ENCODE measurements at regions not wholly inside any gene's neighbourhood (a gene's known extent, or its start where the extent isn't known, plus 50 kb on each side); places are given as distances from the start of the nearest gene placed in this dataset.
"Not testable (repeated sequence)": the region's sequence is repeated elsewhere in the genome, so short reads cannot be mapped to it uniquely, and the experiment has no call there.

DNA sequence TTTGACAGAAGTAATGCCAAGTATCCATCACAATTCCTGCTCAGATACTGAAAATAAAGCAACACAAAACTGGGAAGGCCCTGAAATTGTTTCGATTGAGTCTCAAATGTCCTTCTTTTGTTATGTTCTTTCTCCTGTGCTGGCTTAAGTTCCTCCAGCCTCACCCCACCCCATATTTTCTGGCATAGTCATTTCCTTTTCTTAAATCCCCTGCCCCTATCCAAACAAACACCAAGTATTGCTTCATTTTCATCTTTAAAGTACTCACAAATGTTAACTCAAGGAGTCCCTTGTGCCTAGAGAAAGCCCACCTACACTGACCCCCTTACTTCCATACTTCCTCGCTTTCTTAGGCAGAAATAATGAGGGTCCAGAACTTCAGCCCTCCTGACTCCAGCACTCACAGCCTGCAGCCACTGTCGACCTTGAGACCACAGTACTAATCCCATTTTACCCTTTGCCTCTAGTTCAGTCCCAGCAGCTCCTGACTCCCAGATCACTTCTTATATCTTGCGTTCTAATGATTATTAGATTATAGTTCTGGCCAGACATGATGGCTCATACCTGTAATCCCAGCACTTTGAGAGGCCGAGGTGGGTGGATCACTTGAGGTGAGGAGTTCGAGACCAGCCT is 73.2 kb upstream of the ST8SIA6 start:
- intact Hi-C loops (cut with DNase I; ENCODE audit: low total_unique reads) = no loop called here
- Histone ChIP-seq H3K4me3 (no peak overlapping the region), H3K9me3 (peaks cover 0 to 4% (median 0%) of the 10 kb centered on the region in 3 donors), H3K36me3 (no peaks in the 10 kb centered on the region), H3K27me3 (no peaks in the 10 kb centered on the region), H3K4me1 (no peaks in the 10 kb centered on the region), H3K27ac (no peak overlapping the region)
- TF ChIP-seq, protein P1, sequence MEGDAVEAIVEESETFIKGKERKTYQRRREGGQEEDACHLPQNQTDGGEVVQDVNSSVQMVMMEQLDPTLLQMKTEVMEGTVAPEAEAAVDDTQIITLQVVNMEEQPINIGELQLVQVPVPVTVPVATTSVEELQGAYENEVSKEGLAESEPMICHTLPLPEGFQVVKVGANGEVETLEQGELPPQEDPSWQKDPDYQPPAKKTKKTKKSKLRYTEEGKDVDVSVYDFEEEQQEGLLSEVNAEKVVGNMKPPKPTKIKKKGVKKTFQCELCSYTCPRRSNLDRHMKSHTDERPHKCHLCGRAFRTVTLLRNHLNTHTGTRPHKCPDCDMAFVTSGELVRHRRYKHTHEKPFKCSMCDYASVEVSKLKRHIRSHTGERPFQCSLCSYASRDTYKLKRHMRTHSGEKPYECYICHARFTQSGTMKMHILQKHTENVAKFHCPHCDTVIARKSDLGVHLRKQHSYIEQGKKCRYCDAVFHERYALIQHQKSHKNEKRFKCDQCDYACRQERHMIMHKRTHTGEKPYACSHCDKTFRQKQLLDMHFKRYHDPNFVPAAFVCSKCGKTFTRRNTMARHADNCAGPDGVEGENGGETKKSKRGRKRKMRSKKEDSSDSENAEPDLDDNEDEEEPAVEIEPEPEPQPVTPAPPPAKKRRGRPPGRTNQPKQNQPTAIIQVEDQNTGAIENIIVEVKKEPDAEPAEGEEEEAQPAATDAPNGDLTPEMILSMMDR (IDR thresholded peaks at IDR 0.05) = no peak
- DNase-seq = no peak

DNA sequence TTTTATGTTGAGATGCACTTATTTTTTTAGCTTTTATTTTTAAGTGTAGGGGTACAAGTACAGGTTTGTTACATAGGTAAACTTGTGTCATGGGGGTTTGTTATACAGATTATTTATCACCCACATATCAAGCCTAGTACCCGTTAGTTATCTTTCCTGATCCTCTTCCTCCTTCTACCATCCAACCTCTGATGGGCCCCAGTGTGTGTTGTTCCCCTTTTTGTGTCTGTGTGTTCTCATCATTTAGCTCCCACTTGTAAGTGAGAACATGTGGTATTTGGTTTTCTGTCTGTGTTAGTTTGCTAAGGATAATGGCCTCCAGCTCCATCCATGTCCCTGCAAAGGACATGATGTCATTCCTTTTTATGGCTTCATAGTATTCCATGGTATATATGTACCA is 72.2 kb upstream of the ST8SIA6 start:
- H3K9me3 ChIP-seq; DNase-seq; H3K4me1 ChIP-seq; H3K27me3 ChIP-seq; H3K36me3 ChIP-seq; H3K4me3 ChIP-seq; H3K27ac ChIP-seq; intact Hi-C loops (cut with DNase I; ENCODE audit: low total_unique reads): not testable (repeated sequence)

DNA sequence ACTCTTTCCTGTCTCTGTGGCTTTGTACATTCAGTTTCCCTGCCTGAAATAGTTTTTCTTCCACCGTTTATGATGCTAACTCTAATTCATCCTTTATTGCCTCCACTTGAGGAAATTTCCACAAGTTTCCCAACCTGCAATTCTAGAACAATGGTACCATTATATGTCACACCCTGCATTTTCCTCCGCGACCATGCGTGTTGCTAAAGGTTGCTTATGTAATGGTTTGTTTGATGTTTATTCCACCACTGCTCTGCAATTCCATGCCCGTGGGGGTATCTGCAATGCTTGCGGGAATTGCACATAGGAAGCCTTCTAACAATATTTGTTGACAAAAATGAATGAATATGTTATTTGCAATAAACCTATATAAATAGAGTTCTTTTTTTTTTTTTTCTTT is 69.5 kb upstream of the ST8SIA6 start:
- Histone ChIP-seq H3K36me3 (no peaks in the 10 kb centered on the region), H3K27ac (no peak overlapping the region), H3K9me3 (no peaks in the 10 kb centered on the region), H3K27me3 (no peaks in the 10 kb centered on the region), H3K4me3 (no peak overlapping the region), H3K4me1 (no peaks in the 10 kb centered on the region)
- intact Hi-C loops (cut with DNase I; ENCODE audit: low total_unique reads) = no loop called here
- DNase-seq = no peak
- TF ChIP-seq, protein P1 (IDR thresholded peaks at IDR 0.05) = no peak

DNA sequence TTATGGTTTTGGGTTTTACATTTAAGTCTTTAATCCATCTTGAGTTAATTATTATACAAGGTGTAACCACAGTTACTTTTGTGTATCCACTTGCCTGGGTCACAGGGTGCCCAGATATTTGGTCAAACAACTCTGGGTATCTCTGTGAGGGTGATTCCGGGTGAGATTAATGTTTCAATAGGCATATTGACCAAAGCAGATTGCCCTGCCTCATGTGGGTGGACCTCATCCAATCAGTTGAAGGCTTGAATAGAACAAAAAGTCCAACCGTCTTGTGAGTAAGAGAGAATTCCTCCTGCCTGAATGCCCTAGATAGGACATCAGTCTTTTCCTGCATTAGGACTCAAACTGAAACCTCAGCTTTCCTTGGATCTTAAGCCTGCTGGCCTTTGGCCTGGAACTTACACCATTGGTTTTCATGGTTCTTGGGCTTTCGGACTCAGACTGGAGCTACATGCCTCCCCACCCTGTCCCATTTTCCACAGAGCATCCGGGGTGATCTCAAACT is 68.9 kb upstream of the ST8SIA6 start:
- no peaks in the 10 kb centered on the region for H3K4me1 ChIP-seq
- H3K4me3 ChIP-seq = no peak overlapping the region
- DNase-seq = no peak
- intact Hi-C loops (cut with DNase I; ENCODE audit: low total_unique reads) = no loop called here
- H3K27me3 ChIP-seq = no peaks in the 10 kb centered on the region
- no peak overlapping the region for H3K27ac ChIP-seq
- no peaks in the 10 kb centered on the region for H3K9me3 ChIP-seq
- TF ChIP-seq, protein P1 (IDR thresholded peaks at IDR 0.05) = no peak
- H3K36me3 ChIP-seq = no peaks in the 10 kb centered on the region

DNA sequence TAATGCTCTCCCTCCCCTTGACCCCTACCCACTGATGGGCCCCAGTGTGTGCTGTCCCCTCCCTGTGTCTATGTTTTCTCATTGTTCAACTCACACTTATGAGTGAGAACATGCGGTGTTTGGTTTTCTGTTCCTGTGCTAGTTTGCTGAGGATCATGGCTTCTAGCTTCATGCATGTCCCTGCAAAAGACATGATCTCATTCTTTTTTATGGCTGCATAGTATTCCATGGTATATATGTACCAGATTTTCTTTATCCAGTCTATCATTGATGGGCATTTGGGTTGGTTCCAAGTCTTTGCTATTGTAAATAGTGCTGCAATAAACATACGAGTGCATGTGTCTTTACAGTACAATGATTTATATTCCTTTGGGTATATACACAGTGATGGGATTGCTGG is 67.9 kb upstream of the ST8SIA6 start:
- H3K36me3 ChIP-seq; H3K27me3 ChIP-seq; intact Hi-C loops (cut with DNase I; ENCODE audit: low total_unique reads); DNase-seq; H3K4me1 ChIP-seq; H3K27ac ChIP-seq; H3K9me3 ChIP-seq; H3K4me3 ChIP-seq: not testable (repeated sequence)

DNA sequence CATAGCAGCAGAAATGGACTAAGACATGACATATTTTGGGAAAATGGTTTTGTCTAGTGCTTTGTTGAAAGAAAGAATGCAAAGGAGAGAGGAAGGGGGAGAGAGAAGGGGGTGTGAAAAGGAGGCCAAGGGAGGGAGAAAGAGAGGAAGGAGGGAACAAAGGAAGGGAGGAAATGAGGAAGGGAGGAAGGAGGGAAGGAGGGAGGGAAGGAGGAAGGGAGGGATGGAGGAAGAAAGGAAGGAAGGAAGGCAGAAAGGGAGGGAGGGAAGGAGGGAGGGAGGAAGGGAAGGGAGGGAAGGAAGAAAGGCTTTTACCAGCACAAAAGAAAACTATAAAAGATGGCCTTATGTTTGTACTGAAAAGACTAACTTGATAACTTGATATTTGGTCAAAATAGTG is 65.1 kb upstream of the ST8SIA6 start:
- no peaks in the 10 kb centered on the region for H3K9me3 ChIP-seq
- intact Hi-C loops (cut with DNase I; ENCODE audit: low total_unique reads) = no loop called here
- TF ChIP-seq, protein P1 (IDR thresholded peaks at IDR 0.05) = no peak

DNA sequence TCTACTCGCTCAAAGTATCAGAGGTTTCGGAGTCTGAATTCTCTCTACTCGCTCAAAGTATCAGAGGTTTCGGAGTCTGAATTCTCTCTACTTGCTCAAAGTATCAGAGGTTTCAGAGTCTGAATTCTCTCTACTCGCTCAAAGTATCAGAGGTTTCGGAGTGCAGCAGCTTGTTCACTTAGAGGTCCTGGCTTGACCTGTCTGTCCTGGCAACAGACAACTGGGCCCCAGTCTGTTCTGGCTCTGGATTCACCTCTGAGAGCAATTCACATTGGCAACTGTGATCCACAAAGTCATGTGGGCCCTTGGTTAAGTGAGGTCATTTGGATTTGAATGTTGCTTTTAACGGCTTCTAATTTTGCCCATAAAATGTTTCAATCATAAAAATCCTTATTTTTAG is 63.9 kb upstream of the ST8SIA6 start:
- H3K9me3 ChIP-seq = no peaks in the 10 kb centered on the region
- H3K27ac ChIP-seq = no peak overlapping the region
- H3K36me3 ChIP-seq = no peaks in the 10 kb centered on the region
- no peak overlapping the region for H3K4me3 ChIP-seq
- intact Hi-C loops (cut with DNase I; ENCODE audit: low total_unique reads) = no loop called here
- no peaks in the 10 kb centered on the region for H3K4me1 ChIP-seq
- TF ChIP-seq, protein P1 (IDR thresholded peaks at IDR 0.05) = no peak
- DNase-seq = no peak
- no peaks in the 10 kb centered on the region for H3K27me3 ChIP-seq

More for the DNA sequence above, 65.1 kb upstream of the ST8SIA6 start:
- DNase-seq = no peak
- Histone ChIP-seq H3K27me3 (no peaks in the 10 kb centered on the region), H3K4me1 (no peaks in the 10 kb centered on the region), H3K27ac (no peak overlapping the region), H3K4me3 (no peak overlapping the region), H3K36me3 (no peaks in the 10 kb centered on the region)
